Nephron (organoid): ENCODE measurements at regions not wholly inside any gene's neighbourhood (a gene's known extent, or its start where the extent isn't known, plus 50 kb on each side); places are given as distances from the start of the nearest gene placed in this dataset.

Source experiments
- H3K27ac Mint-ChIP-seq, 3 experiments: 2 replicates each; pipeline ENCODE4 v1.8.0; 2020; ENCODE audit warnings: mixed read lengths in 3 of 3, mild to moderate bottlenecking in 2 of 3, moderate library complexity in 1 of 3
- H3K27me3 Mint-ChIP-seq: 2 replicates; pipeline ENCODE4 v1.8.0; 2021; ENCODE audit warnings: low read depth, mild to moderate bottlenecking, moderate library complexity, mixed read lengths
- H3K36me3 Mint-ChIP-seq: 2 replicates; pipeline ENCODE4 v1.8.0; 2020; ENCODE audit warnings: low read depth, mixed read lengths
- H3K4me1 Mint-ChIP-seq: 2 replicates; pipeline ENCODE4 v1.8.0; 2020; ENCODE audit warnings: mixed read lengths
- H3K4me3 Mint-ChIP-seq, 3 experiments: 2 replicates each; pipeline ENCODE4 v1.8.0; 2020; ENCODE audit warnings: mild to moderate bottlenecking in 3 of 3, mixed read lengths in 3 of 3, moderate library complexity in 2 of 3
- H3K9me3 Mint-ChIP-seq: 2 replicates; pipeline ENCODE4 v1.8.0; 2020; ENCODE audit warnings: mixed read lengths
- CTCF ChIP-seq, 3 experiments: fragments of 200-600 bp; sonication (generic); IDR thresholded peaks; one replicate each; pipeline ENCODE4 v1.5.0; 2021; ENCODE audit warnings: antibody characterized with exemption in 3 of 3; ENCODE audit not compliant: unreplicated experiment in 3 of 3

GRCh38 chr4:121246698-121247097, 82.6 kb upstream of the TNIP3 start:
- no peaks in the 10 kb centered on the region for H3K4me1 Mint-ChIP-seq
- no peaks in the 10 kb centered on the region for H3K36me3 Mint-ChIP-seq
- no peaks in the 10 kb centered on the region for H3K27me3 Mint-ChIP-seq
- no peak overlapping the region for H3K4me3 Mint-ChIP-seq
- no peaks in the 10 kb centered on the region for H3K9me3 Mint-ChIP-seq
- no peak for TF ChIP-seq CTCF (IDR thresholded peaks at IDR 0.05; ENCODE audit: unreplicated experiment in 3 of 3)
- H3K27ac Mint-ChIP-seq: peak overlapping the region in 2 of 3 experiments; percentile 5 to 15

GRCh38 chr4:121243485-121243884, 79.4 kb upstream of the TNIP3 start:
- Mint-ChIP-seq H3K4me3 (peak overlapping the region in 1 of 3 experiments; percentile 18), H3K4me1 (no peaks in the 10 kb centered on the region), H3K9me3 (no peaks in the 10 kb centered on the region), H3K27ac (no peak overlapping the region), H3K27me3 (no peaks in the 10 kb centered on the region), H3K36me3 (no peaks in the 10 kb centered on the region)
- no peak for TF ChIP-seq CTCF (IDR thresholded peaks at IDR 0.05; ENCODE audit: unreplicated experiment in 3 of 3)

GRCh38 chr4:121242188-121242750, 78.1 kb upstream of the TNIP3 start:
- no peaks in the 10 kb centered on the region for H3K36me3 Mint-ChIP-seq
- no peak overlapping the region for H3K4me3 Mint-ChIP-seq
- no peak for TF ChIP-seq CTCF (IDR thresholded peaks at IDR 0.05; ENCODE audit: unreplicated experiment in 3 of 3)
- peaks cover 3% of the 10 kb centered on the region for H3K4me1 Mint-ChIP-seq
- H3K27ac Mint-ChIP-seq: no peak overlapping the region
- no peaks in the 10 kb centered on the region for H3K27me3 Mint-ChIP-seq
- H3K9me3 Mint-ChIP-seq: peaks cover 3% of the 10 kb centered on the region

GRCh38 chr4:121239951-121240350, 75.8 kb upstream of the TNIP3 start:
- peaks cover 12% of the 10 kb centered on the region for H3K4me1 Mint-ChIP-seq
- TF ChIP-seq CTCF (IDR thresholded peaks at IDR 0.05; ENCODE audit: unreplicated experiment in 3 of 3): no peak

GRCh38 chr4:121238461-121238860, 74.3 kb upstream of the TNIP3 start:
- TF ChIP-seq CTCF (IDR thresholded peaks at IDR 0.05; ENCODE audit: unreplicated experiment in 3 of 3): no peak
- H3K36me3 Mint-ChIP-seq: no peaks in the 10 kb centered on the region
- H3K9me3 Mint-ChIP-seq: peaks cover 3% of the 10 kb centered on the region
- H3K27ac Mint-ChIP-seq: no peak overlapping the region
- H3K4me3 Mint-ChIP-seq: no peak overlapping the region
- peaks cover 17% of the 10 kb centered on the region for H3K4me1 Mint-ChIP-seq
- H3K27me3 Mint-ChIP-seq: no peaks in the 10 kb centered on the region

More at GRCh38 chr4:121239951-121240350, 75.8 kb upstream of the TNIP3 start:
- Mint-ChIP-seq H3K27ac (no peak overlapping the region), H3K9me3 (peaks cover 3% of the 10 kb centered on the region), H3K4me3 (no peak overlapping the region), H3K27me3 (no peaks in the 10 kb centered on the region), H3K36me3 (no peaks in the 10 kb centered on the region)

DNA sequence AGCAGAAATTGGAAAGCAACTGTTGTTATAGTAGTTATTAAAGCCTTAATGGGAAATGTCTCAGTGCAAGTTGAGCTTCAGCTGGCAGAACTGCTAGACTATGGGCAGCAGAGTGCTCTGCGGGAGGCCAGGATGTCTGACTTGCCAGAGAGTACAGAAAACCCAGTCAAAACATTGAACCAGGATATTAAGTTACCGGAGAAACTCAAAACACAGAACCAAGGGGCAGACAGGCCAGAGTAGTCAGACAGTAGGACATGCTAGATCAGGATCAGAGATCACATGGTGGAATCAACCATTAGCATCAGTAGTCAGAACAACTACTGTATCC, 72.9 kb upstream of the TNIP3 start:
- H3K27ac Mint-ChIP-seq: no peak overlapping the region
- peaks cover 18% of the 10 kb centered on the region for H3K4me1 Mint-ChIP-seq
- no peaks in the 10 kb centered on the region for H3K27me3 Mint-ChIP-seq
- H3K36me3 Mint-ChIP-seq: no peaks in the 10 kb centered on the region
- H3K4me3 Mint-ChIP-seq: no peak overlapping the region
- TF ChIP-seq CTCF (IDR thresholded peaks at IDR 0.05; ENCODE audit: unreplicated experiment in 3 of 3): no peak
- H3K9me3 Mint-ChIP-seq: peaks cover 3% of the 10 kb centered on the region
